GM04503 (cell line): ENCODE measurements at regions not wholly inside any gene's neighbourhood (a gene's known extent, or its start where the extent isn't known, plus 50 kb on each side); places are given as distances from the start of the nearest gene placed in this dataset.
"Not testable (repeated sequence)": the region's sequence is repeated elsewhere in the genome, so short reads cannot be mapped to it uniquely, and the experiment has no call there.

Experiments used
- DNase-seq: peaks from one replicate; pipeline ENCODE4 v3.0.0-alpha.2; 2012; ENCODE audit warnings: low read depth

- no peak for DNase-seq
Observed at GRCh38 chr5:13640270-13640669, 304.2 kb downstream of the DNAH5 start.

GRCh38 chr5:13632676-13633075 is 311.8 kb downstream of the DNAH5 start:
- peak; percentile 49 for DNase-seq

- DNase-seq: no peak
Observed at GRCh38 chr5:13629218-13629617, 315.3 kb downstream of the DNAH5 start.

- DNase-seq: no peak
Observed at GRCh38 chr5:13627673-13628454, 316.6 kb downstream of the DNAH5 start.

- no peak for DNase-seq
Observed at GRCh38 chr5:13625616-13626198, 318.8 kb downstream of the DNAH5 start.

GRCh38 chr5:13624283-13625074 is 320.0 kb downstream of the DNAH5 start:
- no peak for DNase-seq

GRCh38 chr5:13613621-13614020 is 330.9 kb downstream of the DNAH5 start:
- DNase-seq: no peak

- DNase-seq: no peak
Observed at GRCh38 chr5:13611604-13612003, 332.9 kb downstream of the DNAH5 start.

- no peak for DNase-seq
Observed at GRCh38 chr5:13609504-13609903, 335.0 kb downstream of the DNAH5 start.

- no peak for DNase-seq
Observed at GRCh38 chr5:13606051-13606450, 338.4 kb downstream of the DNAH5 start.

- peak; percentile 27 for DNase-seq
Observed at GRCh38 chr5:13601112-13601511, 343.4 kb downstream of the DNAH5 start.

GRCh38 chr5:13595978-13596377 is 348.5 kb downstream of the DNAH5 start:
- DNase-seq: no peak

GRCh38 chr5:13591621-13592020 is 352.9 kb downstream of the DNAH5 start:
- DNase-seq: peak; percentile 71

GRCh38 chr5:13585324-13585723 is 359.2 kb downstream of the DNAH5 start:
- no peak for DNase-seq

- no peak for DNase-seq
Observed at GRCh38 chr5:13581914-13582313, 362.6 kb downstream of the DNAH5 start.

GRCh38 chr5:13581132-13581531 is 363.4 kb downstream of the DNAH5 start:
- DNase-seq: no peak

- DNase-seq: no peak
Observed at GRCh38 chr5:13580058-13580457, 364.4 kb downstream of the DNAH5 start.

- DNase-seq: not testable (repeated sequence)
Observed at GRCh38 chr5:13579091-13579490, 365.4 kb downstream of the DNAH5 start.

- not testable (repeated sequence) for DNase-seq
Observed at GRCh38 chr5:13578311-13579039, 366.0 kb downstream of the DNAH5 start.

GRCh38 chr5:13574574-13574973 is 369.9 kb downstream of the DNAH5 start:
- DNase-seq: no peak

- no peak for DNase-seq
Observed at GRCh38 chr5:13572163-13572562, 372.3 kb downstream of the DNAH5 start.

- no peak for DNase-seq
Observed at GRCh38 chr5:13569090-13569715, 375.3 kb downstream of the DNAH5 start.
